HuH-7.5 (cell line): ENCODE measurements at regions not wholly inside any gene's neighbourhood (a gene's known extent, or its start where the extent isn't known, plus 50 kb on each side); places are given as distances from the start of the nearest gene placed in this dataset.
"Not testable (repeated sequence)": the region's sequence is repeated elsewhere in the genome, so short reads cannot be mapped to it uniquely, and the experiment has no call there.

Experiments
- DNase-seq: peaks from one replicate; pipeline ENCODE4 v3.0.0; 2011; ENCODE audit warnings: low spot score

GRCh38 chr4:24001486-24002329 lies 111.9 kb upstream of the PPARGC1A start:
- no peak for DNase-seq

DNA sequence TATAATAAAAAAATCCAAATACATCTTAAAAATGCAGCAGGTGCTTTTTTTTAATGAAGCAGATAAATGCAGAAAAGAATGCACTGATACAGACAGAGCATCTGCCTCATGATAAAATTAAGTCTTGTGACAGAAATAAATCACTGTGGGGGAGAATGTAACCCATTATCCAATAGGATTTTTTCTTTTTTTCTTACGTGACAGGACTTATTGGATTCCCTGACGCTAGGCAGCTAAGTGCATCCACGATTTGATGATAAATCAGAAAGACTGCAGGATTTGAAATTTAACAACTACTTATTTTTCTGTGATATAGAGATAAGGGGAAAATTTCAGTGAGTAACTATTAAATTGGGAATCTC lies 110.6 kb upstream of the PPARGC1A start:
- DNase-seq = no peak

DNA sequence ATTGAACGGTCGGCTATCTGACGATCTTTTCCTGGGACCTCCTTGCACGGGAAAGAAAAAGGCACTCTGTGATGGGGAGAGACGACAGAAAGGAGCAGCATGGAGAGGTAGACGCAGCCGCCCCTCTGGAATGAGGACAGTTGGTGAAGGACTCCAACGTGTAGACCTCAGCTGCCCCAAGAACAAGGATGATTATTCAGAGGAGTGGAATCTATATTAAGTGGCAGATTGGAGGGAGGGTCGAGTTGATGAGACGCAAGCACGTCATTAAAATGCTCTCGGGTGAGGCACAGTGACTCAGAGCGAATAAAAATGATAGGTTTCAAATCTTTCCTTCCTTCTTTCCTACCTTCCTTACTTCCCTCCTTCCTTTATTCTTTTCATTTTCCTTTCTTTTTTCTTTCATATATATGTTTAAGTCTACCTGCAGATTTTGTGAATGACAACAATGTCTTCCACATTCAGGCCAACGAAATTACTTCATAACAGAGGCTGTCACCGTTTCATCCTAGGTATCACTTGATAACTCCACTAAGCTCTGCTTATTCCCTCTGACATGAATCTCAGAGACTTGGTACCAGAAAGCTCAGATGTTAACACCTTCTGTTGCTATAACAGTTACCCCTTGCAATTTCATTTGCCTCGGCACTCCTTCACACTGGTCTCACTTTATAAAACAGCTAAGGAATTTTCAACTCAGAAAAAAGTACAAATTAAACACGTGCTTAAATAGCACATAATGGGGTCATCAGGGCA lies 110.0 kb upstream of the PPARGC1A start:
- DNase-seq = no peak

DNA sequence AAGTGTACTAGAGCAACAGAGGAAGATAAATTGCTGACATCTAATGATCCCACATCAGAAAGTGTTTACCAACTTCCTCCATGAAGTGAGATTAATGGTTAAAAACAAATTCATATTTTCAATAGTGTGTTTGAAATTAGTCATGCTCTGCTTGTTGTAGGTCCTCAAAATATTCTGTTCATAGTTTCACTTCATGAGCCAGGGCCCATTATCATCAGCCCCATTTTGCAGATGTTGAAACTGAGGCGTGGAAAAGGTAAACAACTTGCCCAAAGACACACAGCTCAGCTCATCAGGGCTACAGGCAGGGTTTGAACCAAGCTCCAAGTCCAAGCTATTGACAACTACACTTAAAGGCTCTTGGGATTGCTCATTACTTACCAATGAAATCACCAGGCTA lies 103.5 kb upstream of the PPARGC1A start:
- DNase-seq = no peak

GRCh38 chr4:23991444-23991843 lies 101.6 kb upstream of the PPARGC1A start:
- no peak for DNase-seq

DNA sequence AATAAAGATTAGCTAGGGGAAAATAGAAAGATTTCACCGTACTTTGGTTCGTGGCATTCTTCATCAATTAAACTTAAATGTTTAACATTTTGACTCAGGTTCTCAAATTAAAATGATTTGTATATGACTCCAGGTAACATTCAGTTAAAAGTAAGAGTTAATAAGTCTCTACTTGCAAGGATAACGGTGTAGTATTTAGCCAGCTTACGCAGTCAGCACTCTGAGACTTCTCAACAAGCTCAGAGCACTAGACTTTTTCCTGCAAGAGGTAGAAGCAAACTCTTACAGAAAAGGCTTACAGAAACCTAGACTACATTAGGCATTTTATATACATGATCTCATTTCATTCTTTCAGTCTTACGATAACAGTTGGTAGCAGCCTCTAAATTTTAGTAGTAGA lies 96.4 kb upstream of the PPARGC1A start:
- no peak for DNase-seq

DNA sequence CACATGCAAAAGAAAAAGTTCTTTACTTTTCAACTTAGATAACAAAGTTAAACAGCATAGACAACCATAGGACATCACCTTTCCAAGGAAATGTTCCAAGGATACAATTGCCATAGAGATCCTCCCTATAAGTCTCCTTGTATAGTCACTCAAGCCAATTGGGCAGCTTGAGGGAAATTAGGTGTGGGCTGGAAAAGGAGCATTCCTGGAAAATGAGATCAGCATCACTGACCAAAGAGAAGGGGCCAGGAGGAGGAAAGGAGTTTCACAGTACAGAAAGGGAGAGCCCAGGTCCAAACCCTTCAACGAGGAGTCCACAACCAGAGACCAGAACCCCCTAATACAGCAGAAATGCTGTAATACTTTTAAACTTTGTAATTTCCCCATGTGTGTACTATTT lies 91.5 kb upstream of the PPARGC1A start:
- no peak for DNase-seq

DNA sequence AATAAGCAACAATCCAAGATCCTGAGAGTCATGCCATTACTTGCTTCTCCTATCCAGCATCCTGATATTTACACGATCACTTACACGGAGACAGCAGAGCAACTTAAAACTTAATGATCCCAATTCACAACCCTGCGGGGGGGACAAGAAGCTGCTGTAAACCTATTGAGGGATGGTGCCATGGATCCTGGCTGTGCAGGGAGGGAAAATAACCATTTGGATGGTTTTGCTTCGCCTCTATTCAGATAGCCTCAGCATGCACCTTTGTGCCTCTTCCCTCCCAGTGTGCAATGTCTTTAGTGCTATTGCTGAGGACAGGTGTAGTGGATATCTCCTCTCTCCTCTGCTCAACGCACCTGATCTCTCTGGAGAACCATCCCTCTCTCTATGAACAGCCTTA lies 89.7 kb upstream of the PPARGC1A start:
- no peak for DNase-seq

GRCh38 chr4:23978002-23978401 lies 88.2 kb upstream of the PPARGC1A start:
- DNase-seq = no peak

GRCh38 chr4:23976423-23976822 lies 86.6 kb upstream of the PPARGC1A start:
- DNase-seq = no peak

DNA sequence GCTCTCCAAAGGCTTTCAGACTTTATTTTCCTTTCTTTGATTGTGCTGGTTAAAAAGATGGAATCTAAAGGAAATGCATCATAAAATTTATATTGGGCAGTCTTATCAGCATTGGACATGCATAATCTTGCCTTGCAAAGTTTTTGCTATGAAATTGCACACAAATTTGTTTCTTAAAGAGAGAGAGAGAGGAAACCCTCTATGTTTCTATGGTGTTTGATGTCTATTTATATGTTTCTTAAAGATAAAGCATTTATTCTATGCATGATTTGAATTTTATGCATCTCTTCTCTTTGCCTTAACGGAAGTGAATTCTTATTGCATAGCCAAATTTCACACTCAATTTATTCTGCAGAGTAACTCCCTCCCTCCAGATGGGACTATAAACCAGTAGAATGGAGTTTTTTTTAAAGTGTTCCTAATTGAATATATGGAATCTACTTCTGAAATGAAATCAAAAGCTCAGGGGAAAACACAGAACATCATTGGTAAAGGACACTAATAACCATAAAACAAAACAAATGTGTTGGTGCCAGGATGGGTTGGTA lies 83.5 kb upstream of the PPARGC1A start:
- no peak for DNase-seq

GRCh38 chr4:23972805-23973204 lies 83.0 kb upstream of the PPARGC1A start:
- DNase-seq = no peak

GRCh38 chr4:23972187-23972586 lies 82.3 kb upstream of the PPARGC1A start:
- DNase-seq = no peak

GRCh38 chr4:23970201-23970850 lies 80.5 kb upstream of the PPARGC1A start:
- DNase-seq = no peak

GRCh38 chr4:23969635-23970145 lies 79.8 kb upstream of the PPARGC1A start:
- DNase-seq = no peak

- DNase-seq = no peak
Measured at GRCh38 chr4:23967281-23967680, 77.4 kb upstream of the PPARGC1A start.

DNA sequence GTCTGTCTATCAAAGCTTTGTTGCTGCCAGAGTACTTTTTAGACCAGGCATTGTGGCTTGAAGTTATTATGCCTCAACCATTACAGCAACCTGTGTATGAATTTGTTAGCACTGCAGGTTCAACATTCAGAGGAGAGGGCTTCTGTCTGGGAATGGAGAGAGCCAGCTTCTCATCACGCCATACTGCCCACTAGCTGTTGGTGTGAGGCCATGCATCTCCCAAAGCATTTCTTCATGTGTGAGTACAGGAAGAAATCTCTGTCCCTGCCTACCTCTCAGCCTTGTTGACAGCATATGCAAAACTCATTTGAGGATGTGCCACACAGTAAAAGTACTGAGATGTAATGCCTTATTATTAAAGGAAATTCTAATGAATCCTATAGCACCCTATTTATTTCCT lies 76.9 kb upstream of the PPARGC1A start:
- DNase-seq = no peak

- no peak for DNase-seq
Measured at GRCh38 chr4:23962462-23962861, 72.6 kb upstream of the PPARGC1A start.

DNA sequence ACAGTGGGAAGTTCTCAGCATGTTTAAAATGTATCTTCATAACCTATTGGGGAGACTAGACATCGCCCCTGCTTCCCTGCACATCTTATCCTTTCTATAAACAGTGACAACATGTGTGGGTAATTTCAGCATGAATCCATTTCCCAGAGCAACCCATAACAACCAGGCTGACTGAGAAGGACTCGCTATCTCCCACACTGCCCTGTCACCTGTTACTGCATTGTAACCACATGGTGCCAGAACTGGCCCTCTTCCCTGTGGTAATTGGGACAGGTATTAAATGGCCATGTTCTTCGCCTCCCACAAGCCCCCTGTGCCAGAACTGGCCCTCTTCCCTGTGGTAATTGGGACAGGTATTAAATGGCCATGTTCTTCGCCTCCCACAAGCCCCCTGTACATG lies 71.5 kb upstream of the PPARGC1A start:
- DNase-seq = not testable (repeated sequence)

- DNase-seq = no peak
Measured at GRCh38 chr4:23959396-23960148, 69.7 kb upstream of the PPARGC1A start.

DNA sequence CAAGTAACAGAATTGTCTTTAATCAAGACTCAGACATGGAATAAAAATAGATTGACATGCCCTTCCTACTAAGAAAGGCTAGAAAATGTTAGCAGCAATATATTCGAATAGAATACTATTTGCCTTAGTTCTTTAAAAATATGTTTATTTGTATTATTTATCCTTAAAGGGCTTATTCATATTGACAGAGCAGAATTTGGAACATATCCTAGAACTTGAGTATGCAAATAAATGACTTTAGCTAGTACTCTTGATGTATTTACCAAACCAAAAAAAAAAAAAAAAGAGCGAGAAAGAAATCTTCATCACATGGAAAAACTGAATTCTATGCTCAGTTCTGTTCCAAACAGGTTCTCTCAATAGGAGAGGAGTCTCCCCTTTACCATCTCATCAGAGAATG lies 68.9 kb upstream of the PPARGC1A start:
- DNase-seq = no peak

DNA sequence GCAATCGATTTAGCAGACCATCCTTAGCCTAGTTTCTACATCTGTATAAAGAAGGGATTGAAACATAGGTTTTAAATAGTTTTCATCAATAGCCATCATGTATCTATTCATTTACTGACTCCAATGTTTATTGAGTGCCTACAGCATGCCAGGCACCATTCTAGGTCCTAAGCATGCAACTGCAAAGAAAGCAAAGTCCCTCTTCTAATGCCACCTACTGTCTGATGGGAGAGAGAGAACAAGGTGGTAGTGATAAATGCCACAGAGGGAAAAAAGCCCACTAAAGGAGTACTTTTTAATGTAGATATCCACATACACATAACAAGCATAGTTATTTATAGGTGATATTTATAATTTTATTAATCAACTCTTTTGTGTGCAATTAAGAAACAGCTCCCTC lies 67.6 kb upstream of the PPARGC1A start:
- no peak for DNase-seq
